Neural cell (in vitro differentiated cells): ENCODE measurements at regions not wholly inside any gene's neighbourhood (a gene's known extent, or its start where the extent isn't known, plus 50 kb on each side); places are given as distances from the start of the nearest gene placed in this dataset.

Experiments
- H2AFZ ChIP-seq: fragments of 200-600, 300-800 bp; sonication (generic), shearing (Covaris generic); 2 replicates; pipeline ENCODE4 v1.6.0; 2014; ENCODE audit warnings: low read depth, mild to moderate bottlenecking, antibody characterized with exemption, low read length, moderate library complexity
- H3F3A ChIP-seq: fragments of 200-600 bp; shearing (Covaris generic); 2 replicates; pipeline ENCODE4 v1.6.1; 2016; ENCODE audit warnings: mild to moderate bottlenecking, moderate library complexity, mixed read lengths, antibody characterized with exemption, low read length; ENCODE audit not compliant: insufficient read depth, poor library complexity, severe bottlenecking
- H3K27ac ChIP-seq: fragments of 200-600, 300-800 bp; sonication (generic), shearing (Covaris generic); 2 replicates; pipeline ENCODE4 v1.5.1; 2014; ENCODE audit warnings: mild to moderate bottlenecking, low read length, moderate library complexity
- H3K27me3 ChIP-seq: fragments of 300-800, 200-600 bp; sonication (generic), shearing (Covaris generic); 2 replicates; pipeline ENCODE4 v1.6.0; 2014; ENCODE audit warnings: mild to moderate bottlenecking, low read depth, low read length, moderate library complexity; ENCODE audit not compliant: insufficient read depth
- H3K36me3 ChIP-seq: fragments of 300-800, 200-600 bp; sonication (generic), shearing (Covaris generic); 2 replicates; pipeline ENCODE4 v1.5.1; 2014; ENCODE audit warnings: mild to moderate bottlenecking, antibody characterized with exemption, low read length, moderate library complexity; ENCODE audit not compliant: insufficient read depth
- H3K4me2 ChIP-seq: fragments of 300-800, 200-600 bp; sonication (generic), shearing (Covaris generic); 2 replicates; pipeline ENCODE4 v1.6.0; 2014; ENCODE audit warnings: mild to moderate bottlenecking, low read length
- H3K4me3 ChIP-seq: fragments of 300-800, 200-600 bp; sonication (generic), shearing (Covaris generic); 2 replicates; pipeline ENCODE4 v1.5.1; 2014; ENCODE audit warnings: mild to moderate bottlenecking, low read length, moderate library complexity
- H3K79me2 ChIP-seq: fragments of 200-600 bp; shearing (Covaris generic); replicated peaks from 2 replicates; pipeline ENCODE4 v1.6.0; 2014; ENCODE audit warnings: mild to moderate bottlenecking, low read length, moderate library complexity; ENCODE audit not compliant: insufficient read depth
- H3K9ac ChIP-seq: fragments of 300-800, 200-600 bp; sonication (generic), shearing (Covaris generic); 2 replicates; pipeline ENCODE4 v1.6.1; 2016; ENCODE audit warnings: mild to moderate bottlenecking, low read length, mixed read lengths
- H3K9me2 ChIP-seq: fragments of 200-600 bp; shearing (Covaris generic); 2 replicates; pipeline ENCODE4 v1.6.1; 2016; ENCODE audit warnings: mild to moderate bottlenecking, low read length, mixed read lengths; ENCODE audit not compliant: insufficient read depth
- H3K9me3 ChIP-seq: fragments of 200-600, 300-800 bp; sonication (generic), shearing (Covaris generic); 2 replicates; pipeline ENCODE4 v1.6.1; 2016; ENCODE audit warnings: mild to moderate bottlenecking, mixed run types, low read length, moderate library complexity, mixed read lengths
- H4K20me1 ChIP-seq: fragments of 200-600 bp; shearing (Covaris generic); 2 replicates; pipeline ENCODE4 v1.6.1; 2016; ENCODE audit warnings: mild to moderate bottlenecking, mixed run types; ENCODE audit not compliant: insufficient read depth
- CTCF ChIP-seq: fragments of 450-650 bp; IDR thresholded peaks from 2 replicates; pipeline ENCODE4 v1.5.1; 2014; ENCODE audit warnings: antibody characterized with exemption, mild to moderate bottlenecking, moderate library complexity; ENCODE audit not compliant: poor library complexity, severe bottlenecking
- EP300 ChIP-seq: fragments of 450-650 bp; conservative IDR thresholded peaks from 2 replicates; pipeline ENCODE4 v1.6.1; 2014; ENCODE audit warnings: antibody characterized with exemption, mild to moderate bottlenecking, moderate library complexity; ENCODE audit not compliant: poor library complexity, severe bottlenecking
- EZH2 ChIP-seq: fragments of 200-600, 300-800 bp; shearing (Covaris generic), sonication (generic); IDR thresholded peaks from 2 replicates; pipeline ENCODE4 v1.6.1; 2014; ENCODE audit warnings: antibody characterized with exemption, low read length, borderline replicate concordance, mild to moderate bottlenecking; ENCODE audit not compliant: insufficient read depth, poor library complexity, severe bottlenecking
- MXI1 ChIP-seq: fragments of 450-650 bp; conservative IDR thresholded peaks from 2 replicates; pipeline ENCODE4 v1.6.1; 2014; ENCODE audit warnings: antibody characterized with exemption, mild to moderate bottlenecking; ENCODE audit not compliant: poor library complexity, severe bottlenecking
- POLR2AphosphoS5 ChIP-seq: IDR thresholded peaks from 2 replicates; pipeline ENCODE4 v1.6.1; 2012
- RAD21 ChIP-seq: fragments of 450-650 bp; conservative IDR thresholded peaks from 2 replicates; pipeline ENCODE4 v1.6.1; 2014; ENCODE audit warnings: antibody characterized with exemption, mild to moderate bottlenecking, moderate library complexity
- REST ChIP-seq: IDR thresholded peaks from 2 replicates; pipeline ENCODE4 v1.6.1; 2012; ENCODE audit warnings: borderline replicate concordance
- SMC3 ChIP-seq: fragments of 450-650 bp; conservative IDR thresholded peaks from 2 replicates; pipeline ENCODE4 v1.6.1; 2014; ENCODE audit warnings: antibody characterized with exemption, mild to moderate bottlenecking, moderate library complexity; ENCODE audit not compliant: poor library complexity
- TAF1 ChIP-seq: IDR thresholded peaks from 2 replicates; pipeline ENCODE4 v1.6.1; 2012; ENCODE audit warnings: low read depth

GRCh38 chr7:106423821-106424475, 139.2 kb upstream of the NAMPT start:
- Histone ChIP-seq H3K9me2 (no peaks in the 10 kb centered on the region), H3K27me3 (no peaks in the 10 kb centered on the region), H3K36me3 (no peaks in the 10 kb centered on the region), H3K9ac (no peak overlapping the region), H3K9me3 (no peaks in the 10 kb centered on the region), H3K79me2 (no peaks in the 10 kb centered on the region), H3F3A (no peaks in the 10 kb centered on the region), H3K4me3 (no peak overlapping the region), H2AFZ (no peak overlapping the region), H3K27ac (no peak overlapping the region), H3K4me2 (no peak overlapping the region), H4K20me1 (no peaks in the 10 kb centered on the region)
- TF ChIP-seq CTCF (no peak), SMC3 (no peak), RAD21 (no peak), POLR2AphosphoS5 (no peak), TAF1 (no peak), EZH2 (no peak), MXI1 (no peak), REST (no peak), EP300 (no peak)

- Histone ChIP-seq H3K4me2 (no peak overlapping the region), H2AFZ (no peak overlapping the region), H3K27ac (no peak overlapping the region), H3K27me3 (no peaks in the 10 kb centered on the region), H3K9me3 (no peaks in the 10 kb centered on the region), H3K9me2 (no peaks in the 10 kb centered on the region), H3F3A (no peaks in the 10 kb centered on the region), H3K79me2 (no peaks in the 10 kb centered on the region), H3K4me3 (no peak overlapping the region), H4K20me1 (no peaks in the 10 kb centered on the region), H3K9ac (no peak overlapping the region), H3K36me3 (no peaks in the 10 kb centered on the region)
- no peak for TF ChIP-seq MXI1
Measured at GRCh38 chr7:106423111-106423510, 138.3 kb upstream of the NAMPT start.
